Duodenal mucosa (tissue), 2 donors: ENCODE measurements at regions not wholly inside any gene's neighbourhood (a gene's known extent, or its start where the extent isn't known, plus 50 kb on each side); places are given as distances from the start of the nearest gene placed in this dataset.

Experiments used
- H3K27ac ChIP-seq: one replicate; pipeline ENCODE4 v1.7.0; 2013; ENCODE audit warnings: low read depth, low read length
- H3K27me3 ChIP-seq, 2 donors: one replicate each; pipeline ENCODE4 v1.7.0; 2013; ENCODE audit warnings: low read length in 2 of 2, control low read depth in 1 of 2; ENCODE audit not compliant: insufficient read depth in 2 of 2, control insufficient read depth in 1 of 2
- H3K36me3 ChIP-seq, 2 donors: one replicate each; pipeline ENCODE4 v1.7.0; 2013; ENCODE audit warnings: low read length in 2 of 2, control low read depth in 1 of 2; ENCODE audit not compliant: insufficient read depth in 2 of 2, control insufficient read depth in 1 of 2
- H3K4me1 ChIP-seq, 2 donors: one replicate each; pipeline ENCODE4 v1.7.0; 2013; ENCODE audit warnings: low read length in 2 of 2, control low read depth in 1 of 2; ENCODE audit not compliant: insufficient read depth in 2 of 2, control insufficient read depth in 1 of 2
- H3K4me3 ChIP-seq, 2 donors: one replicate each; pipeline ENCODE4 v1.7.0; 2013; ENCODE audit warnings: low read length in 2 of 2, low read depth in 1 of 2
- H3K9ac ChIP-seq, 2 donors: one replicate each; pipeline ENCODE4 v1.7.0; 2013; ENCODE audit warnings: low read length in 2 of 2, low read depth in 1 of 2
- H3K9me3 ChIP-seq, 2 donors: one replicate each; pipeline ENCODE4 v1.7.0; 2013; ENCODE audit warnings: low read length in 2 of 2, control low read depth in 1 of 2; ENCODE audit not compliant: control insufficient read depth in 1 of 2

DNA sequence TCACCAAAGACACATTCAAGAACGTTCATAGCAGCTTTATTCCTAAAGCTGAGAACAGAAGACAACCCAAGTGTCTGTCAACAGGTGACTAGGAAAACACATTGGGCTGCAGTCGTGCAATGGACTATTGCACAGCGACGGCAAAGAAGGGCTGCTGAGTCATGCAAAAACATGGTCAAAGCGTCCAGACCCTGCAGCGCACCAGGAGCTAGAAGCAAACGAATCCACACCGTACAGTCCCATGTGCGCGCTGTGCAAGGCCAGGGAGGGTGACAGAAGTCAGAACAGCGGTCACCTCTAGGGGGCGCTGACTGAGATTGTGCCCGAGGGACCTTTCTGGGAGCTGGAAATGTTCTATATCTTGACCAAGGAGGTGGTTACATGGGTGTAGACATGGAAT is 266.4 kb downstream of the MAF start:
- no peaks in the 10 kb centered on the region for H3K9me3 ChIP-seq
- H3K4me3 ChIP-seq, result no peak overlapping the region
- H3K9ac ChIP-seq, result no peak overlapping the region
- H3K4me1 ChIP-seq, result peaks cover 5 to 15% of the 10 kb centered on the region in 2 donors
- H3K36me3 ChIP-seq, result no peaks in the 10 kb centered on the region
- no peak overlapping the region for H3K27ac ChIP-seq
- H3K27me3 ChIP-seq, result no peaks in the 10 kb centered on the region

GRCh38 chr16:79331066-79331465 is 269.5 kb downstream of the MAF start:
- no peak overlapping the region for H3K27ac ChIP-seq
- H3K4me3 ChIP-seq, result no peak overlapping the region
- H3K4me1 ChIP-seq, result peaks cover 5 to 15% of the 10 kb centered on the region in 2 donors
- no peak overlapping the region for H3K9ac ChIP-seq
- no peaks in the 10 kb centered on the region for H3K9me3 ChIP-seq
- H3K36me3 ChIP-seq, result no peaks in the 10 kb centered on the region
- H3K27me3 ChIP-seq, result peaks cover 0 to 4% of the 10 kb centered on the region in 2 donors

GRCh38 chr16:79329967-79330366 is 270.6 kb downstream of the MAF start:
- Histone ChIP-seq H3K4me3 (no peak overlapping the region), H3K27ac (no peak overlapping the region), H3K4me1 (peaks cover 5 to 15% of the 10 kb centered on the region in 2 donors), H3K9ac (no peak overlapping the region), H3K27me3 (peaks cover 0 to 4% of the 10 kb centered on the region in 2 donors), H3K9me3 (no peaks in the 10 kb centered on the region), H3K36me3 (no peaks in the 10 kb centered on the region)

DNA sequence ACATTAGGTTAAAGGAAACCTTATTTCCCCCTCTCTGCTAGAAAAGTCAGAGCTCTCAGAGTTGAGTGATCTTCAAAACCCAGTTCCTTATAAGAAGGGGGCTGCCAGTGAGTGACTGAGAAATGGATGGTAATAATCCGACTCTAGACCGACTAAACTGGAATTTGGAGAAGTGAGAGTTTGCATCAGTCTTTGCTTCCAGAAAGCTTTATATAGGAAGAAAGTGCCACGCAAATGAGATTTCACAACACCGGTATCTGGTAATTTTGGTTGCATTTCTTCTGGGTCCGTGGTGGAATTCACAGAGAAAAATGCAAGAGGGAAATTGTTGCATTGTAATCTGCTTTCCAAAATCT is 271.4 kb downstream of the MAF start:
- H3K9me3 ChIP-seq, result no peaks in the 10 kb centered on the region
- H3K36me3 ChIP-seq, result no peaks in the 10 kb centered on the region
- H3K4me3 ChIP-seq, result no peak overlapping the region
- peaks cover 0 to 9% of the 10 kb centered on the region in 2 donors for H3K27me3 ChIP-seq
- H3K27ac ChIP-seq, result no peak overlapping the region
- no peak overlapping the region for H3K9ac ChIP-seq
- H3K4me1 ChIP-seq, result peaks cover 5 to 15% of the 10 kb centered on the region in 2 donors

DNA sequence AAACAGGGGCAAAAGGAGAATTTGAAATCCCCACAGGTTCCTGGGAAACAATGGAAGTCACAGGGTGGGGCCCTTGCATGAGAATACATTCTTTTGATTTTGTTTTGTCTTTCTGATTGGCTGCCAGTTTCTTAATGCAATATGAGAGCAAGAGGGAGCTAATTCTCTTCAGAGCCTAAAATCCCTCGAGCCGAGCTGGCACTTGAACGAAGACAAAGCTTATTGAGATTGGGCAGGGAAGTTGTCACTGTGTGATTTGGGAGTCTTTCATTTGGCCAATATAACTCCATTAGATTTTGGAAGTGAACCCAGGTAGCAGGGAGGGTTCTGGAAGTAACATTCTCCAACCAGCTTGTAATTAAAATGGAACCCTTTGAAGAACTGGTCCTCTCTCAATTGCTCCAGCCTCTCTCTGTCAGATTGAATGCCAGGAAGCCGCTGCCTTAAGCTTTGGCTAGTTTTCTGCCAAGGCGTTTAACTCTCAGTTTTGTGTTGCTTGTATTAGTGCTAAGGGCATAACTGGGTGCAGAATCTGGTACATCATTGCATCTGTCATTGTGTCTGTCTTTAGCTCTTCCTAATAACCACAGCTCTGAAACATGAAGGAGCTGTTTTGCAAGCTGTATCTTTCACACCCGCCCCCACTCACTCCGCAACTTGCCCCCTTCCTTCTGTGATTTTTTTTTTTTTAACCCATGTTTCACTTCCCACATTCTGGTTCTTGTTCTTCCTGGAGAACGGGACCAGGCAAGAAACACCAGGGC is 272.0 kb downstream of the MAF start:
- Histone ChIP-seq H3K9ac (no peak overlapping the region), H3K9me3 (no peaks in the 10 kb centered on the region), H3K27me3 (peaks cover 0 to 9% of the 10 kb centered on the region in 2 donors), H3K27ac (no peak overlapping the region), H3K4me3 (no peak overlapping the region), H3K36me3 (no peaks in the 10 kb centered on the region), H3K4me1 (peaks cover 5 to 15% of the 10 kb centered on the region in 2 donors)

GRCh38 chr16:79327836-79328235 is 272.7 kb downstream of the MAF start:
- peaks cover 0 to 9% of the 10 kb centered on the region in 2 donors for H3K27me3 ChIP-seq
- H3K27ac ChIP-seq, result no peak overlapping the region
- peaks cover 5 to 15% of the 10 kb centered on the region in 2 donors for H3K4me1 ChIP-seq
- H3K9ac ChIP-seq, result no peak overlapping the region
- no peak overlapping the region for H3K4me3 ChIP-seq
- H3K9me3 ChIP-seq, result no peaks in the 10 kb centered on the region
- H3K36me3 ChIP-seq, result no peaks in the 10 kb centered on the region

GRCh38 chr16:79326549-79326948 is 274.0 kb downstream of the MAF start:
- peaks cover 5 to 15% of the 10 kb centered on the region in 2 donors for H3K4me1 ChIP-seq
- no peaks in the 10 kb centered on the region for H3K9me3 ChIP-seq
- H3K27me3 ChIP-seq, result peaks cover 0 to 9% of the 10 kb centered on the region in 2 donors
- no peak overlapping the region for H3K4me3 ChIP-seq
- H3K36me3 ChIP-seq, result no peaks in the 10 kb centered on the region
- no peak overlapping the region for H3K27ac ChIP-seq
- H3K9ac ChIP-seq, result no peak overlapping the region

DNA sequence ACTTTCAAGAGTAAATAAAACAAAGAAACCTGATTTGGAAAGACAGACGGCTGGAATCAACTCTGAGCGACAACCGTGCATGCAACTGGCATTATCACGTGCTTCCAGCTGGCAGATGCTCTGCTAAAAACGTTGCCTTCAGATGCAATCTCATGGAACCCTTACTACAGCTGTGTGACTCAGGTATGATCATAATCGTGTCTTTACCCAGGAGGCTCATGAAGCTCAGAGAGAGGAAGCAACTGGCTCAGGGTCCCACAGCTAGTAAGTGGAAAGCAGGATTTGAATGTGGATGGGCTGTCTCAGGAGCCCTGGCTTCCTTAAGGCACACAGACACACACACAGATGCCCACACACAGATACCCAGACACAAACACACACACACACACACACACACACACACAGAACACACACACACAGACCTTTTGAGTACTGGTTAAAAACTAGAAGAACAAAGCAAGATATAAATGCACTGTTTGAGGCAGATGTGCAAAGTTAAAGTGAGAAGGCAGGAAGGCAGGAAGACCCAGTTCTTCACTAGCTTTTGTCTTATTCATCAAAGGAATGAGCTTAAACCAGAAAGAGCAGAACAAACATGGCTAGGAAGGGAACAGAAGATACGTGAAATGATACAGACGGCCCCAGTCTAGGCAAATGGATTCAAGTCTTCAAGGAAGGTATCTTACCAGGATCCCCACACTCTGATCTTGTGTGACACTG is 275.2 kb downstream of the MAF start:
- no peak overlapping the region for H3K27ac ChIP-seq
- H3K27me3 ChIP-seq, result peaks cover 0 to 9% of the 10 kb centered on the region in 2 donors
- H3K9ac ChIP-seq, result no peak overlapping the region
- H3K4me3 ChIP-seq, result no peak overlapping the region
- peaks cover under 1 to 7% of the 10 kb centered on the region in 2 donors for H3K4me1 ChIP-seq
- no peaks in the 10 kb centered on the region for H3K9me3 ChIP-seq
- H3K36me3 ChIP-seq, result no peaks in the 10 kb centered on the region

GRCh38 chr16:79320956-79321355 is 279.6 kb downstream of the MAF start:
- H3K9me3 ChIP-seq, result no peaks in the 10 kb centered on the region
- H3K4me3 ChIP-seq, result no peak overlapping the region
- H3K27ac ChIP-seq, result no peak overlapping the region
- H3K27me3 ChIP-seq, result peaks cover 0 to 5% of the 10 kb centered on the region in 2 donors
- H3K9ac ChIP-seq, result no peak overlapping the region
- no peaks in the 10 kb centered on the region for H3K4me1 ChIP-seq
- no peaks in the 10 kb centered on the region for H3K36me3 ChIP-seq

DNA sequence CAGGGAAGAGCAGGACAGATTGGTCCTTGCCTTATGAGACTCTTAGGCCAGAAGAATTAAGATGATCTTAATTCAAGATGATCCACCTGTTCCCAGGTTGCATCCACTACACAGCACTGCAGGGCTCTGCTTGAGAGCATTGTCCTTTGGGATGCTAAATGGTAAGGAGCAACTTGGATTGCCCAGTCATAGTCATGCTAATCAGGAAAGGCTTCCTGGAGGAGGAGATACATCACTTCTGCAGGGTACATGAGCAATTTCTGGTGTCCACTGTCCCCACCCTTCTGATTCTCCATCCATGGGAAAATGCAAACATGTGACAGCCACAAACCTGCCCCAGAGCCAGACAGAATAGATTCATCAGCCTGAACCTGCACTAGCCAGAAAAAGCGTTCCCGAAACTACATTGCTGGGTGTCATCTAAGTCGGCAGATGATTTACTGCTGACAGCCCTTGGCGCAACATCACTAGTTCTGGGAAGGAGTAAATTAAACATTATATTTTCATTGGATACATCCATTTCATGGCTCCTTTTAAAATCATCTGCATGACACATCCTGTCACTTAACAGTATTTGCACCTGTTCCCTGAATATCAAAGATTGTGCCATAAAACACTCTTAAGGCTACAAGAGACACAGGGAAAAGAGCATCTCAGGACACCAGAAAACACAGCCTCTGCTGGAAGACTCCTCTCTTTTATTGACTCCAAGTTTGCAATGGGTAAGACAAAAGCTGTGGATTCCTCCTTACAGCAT is 282.2 kb downstream of the MAF start:
- Histone ChIP-seq H3K36me3 (no peaks in the 10 kb centered on the region), H3K27me3 (no peaks in the 10 kb centered on the region), H3K9ac (no peak overlapping the region), H3K27ac (no peak overlapping the region), H3K9me3 (no peaks in the 10 kb centered on the region), H3K4me1 (no peaks in the 10 kb centered on the region), H3K4me3 (no peak overlapping the region)
